ENCODE measurements at regions not wholly inside any gene's neighbourhood (a gene's known extent, or its start where the extent isn't known, plus 50 kb on each side); places are given as distances from the start of the nearest gene placed in this dataset.

DNA sequence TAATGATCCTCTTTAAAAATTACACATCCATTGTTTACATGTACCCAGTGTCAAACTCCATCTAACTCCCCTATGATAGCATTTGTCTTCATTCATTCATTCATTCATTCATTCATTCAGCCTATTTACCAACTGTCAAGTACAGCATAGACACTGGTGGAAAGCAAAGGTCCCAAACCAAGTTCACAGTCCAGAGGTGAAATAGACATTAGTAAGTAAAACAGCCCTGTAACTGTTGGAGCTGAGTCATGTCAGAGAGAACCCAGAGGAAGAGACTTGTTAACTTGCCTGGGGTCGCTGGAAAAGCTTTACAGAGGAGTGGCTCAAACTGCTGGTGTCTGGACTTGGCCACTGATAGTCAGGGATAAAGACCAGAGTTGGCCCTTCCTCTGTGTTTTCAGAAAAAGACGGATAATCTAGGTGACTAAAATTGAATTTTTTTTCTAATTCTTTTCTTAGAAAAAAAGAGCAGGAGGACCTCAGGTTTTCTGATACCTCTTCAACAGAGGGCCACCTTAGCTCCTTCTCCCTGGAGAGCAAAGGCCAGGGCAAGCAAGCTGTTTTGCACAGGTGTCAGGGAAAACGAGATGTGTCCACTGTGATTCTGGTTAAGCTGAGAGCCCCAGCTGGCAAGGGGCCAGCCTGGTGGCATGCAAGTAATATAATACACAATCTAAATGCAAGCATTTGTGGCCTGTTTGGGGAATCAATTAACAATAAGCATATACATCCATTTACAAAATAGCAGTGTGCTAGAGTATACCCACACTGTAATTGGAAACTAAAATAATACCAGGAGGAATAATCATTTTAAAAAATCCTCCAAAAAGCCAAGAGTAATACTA, 96.7 kb upstream of the SLC14A2 start:
- DNase-seq (ENCODE audit: low read depth, low spot score) (no peak), FAIRE-seq (no peak)
- no peak overlapping the region for H2AFZ ChIP-seq (ENCODE audit: low read depth, low read length)
- no peaks in the 10 kb centered on the region for H3K79me2 ChIP-seq (ENCODE audit: control insufficient read depth, insufficient read depth, low read length)
- no peaks in the 10 kb centered on the region for H3K36me3 ChIP-seq (ENCODE audit: control insufficient read depth in 2 of 2, extremely low read depth in 1 of 2, insufficient read depth in 2 of 2, low read length in 2 of 2)
- no peaks in the 10 kb centered on the region for H3K4me1 ChIP-seq (ENCODE audit: control insufficient read depth, extremely low read depth, insufficient read depth, low read length)
- no peak overlapping the region for H3K4me2 ChIP-seq (ENCODE audit: insufficient read depth, low read length)
- no peaks in the 10 kb centered on the region for H3K27me3 ChIP-seq (ENCODE audit: control insufficient read depth in 2 of 2, insufficient read depth in 2 of 2, low read length in 2 of 2)
- ChIA-PET CTCF (no interaction called here), POLR2A (no interaction called here)
- dilution Hi-C loops (cut with MboI; ENCODE audit: extremely low pct_ligation_motif_present, low sequenced_read_pairs) (no loop called here), intact Hi-C loops (cut with micrococcal nuclease) (no loop called here)
- no peak for TF ChIP-seq MYC (IDR thresholded peaks at IDR 0.05; ENCODE audit: low read depth, low read length)
- TF ChIP-seq EZH2 (IDR thresholded peaks at IDR 0.05; ENCODE audit: borderline replicate concordance, low read depth, low read length, severe bottlenecking), result no peak
- TF ChIP-seq GATA2 (IDR thresholded peaks at IDR 0.05; ENCODE audit: insufficient read depth, insufficient read length, low read depth, low read length), result no peak
- H4K20me1 ChIP-seq (replicated peaks; ENCODE audit: control insufficient read depth, extremely low read depth, insufficient read depth, low read length), result no peaks in the 10 kb centered on the region
- no peaks in the 10 kb centered on the region for H3K9me1 ChIP-seq (replicated peaks; ENCODE audit: control insufficient read depth, extremely low read depth, insufficient read depth, low read length)
- H3K9me3 ChIP-seq (replicated peaks; ENCODE audit: control insufficient read depth, insufficient read depth, low read length), result no peaks in the 10 kb centered on the region
- BruUV-seq (replicated peaks), result no TSS peak
- H3K9ac ChIP-seq (replicated peaks; ENCODE audit: extremely low read depth, insufficient read depth, low read length), result no peak overlapping the region
- no peak overlapping the region for H3K27ac ChIP-seq (ENCODE audit: insufficient read depth, low read depth, low read length)
- H3K4me3 ChIP-seq (replicated peaks in 1 of 3; ENCODE audit: insufficient read depth in 1 of 3, low read depth in 1 of 3, low read length in 3 of 3), result no peak overlapping the region

DNA sequence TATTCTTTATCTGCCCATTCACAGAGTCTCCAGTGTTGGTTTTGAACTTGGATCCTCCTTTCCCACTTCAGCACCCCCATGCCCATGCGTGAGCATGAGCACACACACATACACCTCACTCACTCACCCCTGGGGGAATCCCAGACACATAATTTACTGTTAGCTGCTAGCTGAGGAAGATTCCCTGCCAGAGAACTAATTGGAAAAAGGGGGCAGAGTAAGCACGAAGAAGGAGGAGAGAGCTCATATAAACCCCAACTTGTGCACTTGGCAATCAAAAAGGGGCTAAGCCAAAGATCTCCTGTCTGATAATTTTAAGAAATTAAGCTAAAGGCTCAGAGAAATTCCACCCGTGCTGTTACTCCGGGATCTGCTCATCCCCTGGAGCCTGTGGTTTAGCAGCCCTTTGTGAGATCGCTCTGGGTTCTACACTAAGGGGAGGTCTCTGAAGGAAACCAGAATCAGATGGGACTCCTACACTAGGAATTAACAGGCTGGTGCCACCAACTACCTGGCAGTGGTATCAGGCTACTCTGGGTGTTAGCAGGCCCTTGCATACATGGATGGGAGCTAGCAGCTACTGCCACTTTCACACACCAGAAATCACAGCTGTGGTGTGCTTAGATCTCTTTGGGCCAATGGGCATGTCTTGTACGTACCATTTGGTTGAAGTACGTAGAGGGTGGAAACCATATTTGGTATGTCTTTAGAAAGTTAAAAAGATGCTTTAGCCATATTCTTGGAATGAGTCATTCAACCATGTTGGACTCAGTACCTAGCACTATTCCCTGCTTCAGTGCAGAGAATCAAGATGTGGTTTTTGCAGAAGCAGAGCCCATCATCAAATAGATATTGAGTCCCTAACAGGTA, 95.6 kb upstream of the SLC14A2 start:
- H3K9me3 ChIP-seq (replicated peaks; ENCODE audit: control insufficient read depth, insufficient read depth, low read length), result no peaks in the 10 kb centered on the region
- no peak overlapping the region for H3K9ac ChIP-seq (replicated peaks; ENCODE audit: extremely low read depth, insufficient read depth, low read length)
- dilution Hi-C loops (cut with MboI; ENCODE audit: extremely low pct_ligation_motif_present, low sequenced_read_pairs), result no loop called here
- H4K20me1 ChIP-seq (replicated peaks; ENCODE audit: control insufficient read depth, extremely low read depth, insufficient read depth, low read length), result no peaks in the 10 kb centered on the region
- H3K4me1 ChIP-seq (ENCODE audit: control insufficient read depth, extremely low read depth, insufficient read depth, low read length), result no peaks in the 10 kb centered on the region
- H3K9me1 ChIP-seq (replicated peaks; ENCODE audit: control insufficient read depth, extremely low read depth, insufficient read depth, low read length), result no peaks in the 10 kb centered on the region
- FAIRE-seq (no peak), DNase-seq (ENCODE audit: low read depth, low spot score) (no peak)
- no peaks in the 10 kb centered on the region for H3K79me2 ChIP-seq (ENCODE audit: control insufficient read depth, insufficient read depth, low read length)
- CTCF ChIA-PET, result no interaction called here
- no peaks in the 10 kb centered on the region for H3K36me3 ChIP-seq (ENCODE audit: control insufficient read depth in 2 of 2, extremely low read depth in 1 of 2, insufficient read depth in 2 of 2, low read length in 2 of 2)
- no TSS peak for BruUV-seq (replicated peaks)
- H3K27me3 ChIP-seq (ENCODE audit: control insufficient read depth in 2 of 2, insufficient read depth in 2 of 2, low read length in 2 of 2), result no peaks in the 10 kb centered on the region
- intact Hi-C loops (cut with micrococcal nuclease), result no loop called here
- no peak overlapping the region for H3K4me3 ChIP-seq (replicated peaks in 1 of 3; ENCODE audit: insufficient read depth in 1 of 3, low read depth in 1 of 3, low read length in 3 of 3)
- H3K4me2 ChIP-seq (ENCODE audit: insufficient read depth, low read length), result no peak overlapping the region
- TF ChIP-seq, protein P1, sequence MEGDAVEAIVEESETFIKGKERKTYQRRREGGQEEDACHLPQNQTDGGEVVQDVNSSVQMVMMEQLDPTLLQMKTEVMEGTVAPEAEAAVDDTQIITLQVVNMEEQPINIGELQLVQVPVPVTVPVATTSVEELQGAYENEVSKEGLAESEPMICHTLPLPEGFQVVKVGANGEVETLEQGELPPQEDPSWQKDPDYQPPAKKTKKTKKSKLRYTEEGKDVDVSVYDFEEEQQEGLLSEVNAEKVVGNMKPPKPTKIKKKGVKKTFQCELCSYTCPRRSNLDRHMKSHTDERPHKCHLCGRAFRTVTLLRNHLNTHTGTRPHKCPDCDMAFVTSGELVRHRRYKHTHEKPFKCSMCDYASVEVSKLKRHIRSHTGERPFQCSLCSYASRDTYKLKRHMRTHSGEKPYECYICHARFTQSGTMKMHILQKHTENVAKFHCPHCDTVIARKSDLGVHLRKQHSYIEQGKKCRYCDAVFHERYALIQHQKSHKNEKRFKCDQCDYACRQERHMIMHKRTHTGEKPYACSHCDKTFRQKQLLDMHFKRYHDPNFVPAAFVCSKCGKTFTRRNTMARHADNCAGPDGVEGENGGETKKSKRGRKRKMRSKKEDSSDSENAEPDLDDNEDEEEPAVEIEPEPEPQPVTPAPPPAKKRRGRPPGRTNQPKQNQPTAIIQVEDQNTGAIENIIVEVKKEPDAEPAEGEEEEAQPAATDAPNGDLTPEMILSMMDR (IDR thresholded peaks at IDR 0.05; ENCODE audit: extremely low read depth in 1 of 2, insufficient read depth in 1 of 2, low read depth in 1 of 2, low read length in 2 of 2), result no peak
- TF ChIP-seq EZH2 (IDR thresholded peaks at IDR 0.05; ENCODE audit: borderline replicate concordance, low read depth, low read length, severe bottlenecking) (no peak), MYC (IDR thresholded peaks at IDR 0.05; ENCODE audit: low read depth, low read length) (no peak), POLR2A (IDR thresholded peaks at IDR 0.05; ENCODE audit: low read depth, low read length) (no peak), GATA2 (IDR thresholded peaks at IDR 0.05; ENCODE audit: insufficient read depth, insufficient read length, low read depth, low read length) (no peak), FOS (IDR thresholded peaks at IDR 0.05; ENCODE audit: borderline replicate concordance, insufficient read depth, low read length) (no peak), JUN (IDR thresholded peaks at IDR 0.05; ENCODE audit: borderline replicate concordance, insufficient read depth, insufficient read length, low read depth) (no peak), POLR2AphosphoS5 (IDR thresholded peaks at IDR 0.05; ENCODE audit: insufficient read depth, low read depth, low read length) (no peak)
- TF ChIP-seq, protein P2, sequence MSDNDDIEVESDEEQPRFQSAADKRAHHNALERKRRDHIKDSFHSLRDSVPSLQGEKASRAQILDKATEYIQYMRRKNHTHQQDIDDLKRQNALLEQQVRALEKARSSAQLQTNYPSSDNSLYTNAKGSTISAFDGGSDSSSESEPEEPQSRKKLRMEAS (IDR thresholded peaks at IDR 0.05; ENCODE audit: insufficient read depth, insufficient read length), result no peak
- no peak overlapping the region for H2AFZ ChIP-seq (ENCODE audit: low read depth, low read length)
- POLR2A ChIA-PET, result no interaction called here
- no peak overlapping the region for H3K27ac ChIP-seq (ENCODE audit: insufficient read depth, low read depth, low read length)

All from endothelial cell of umbilical vein (primary cell).